ENCODE measurements at regions not wholly inside any gene's neighbourhood (a gene's known extent, or its start where the extent isn't known, plus 50 kb on each side); places are given as distances from the start of the nearest gene placed in this dataset.
A peak's percentile ranks its signal among the peaks of the same experiment; 100 is the strongest.

GRCh38 chr10:3850999-3851937, 66.3 kb upstream of the KLF6 start:
- 40% methylated on average over 9 of the region's 9 CpGs for WGBS (ENCODE audit: insufficient coverage, low coverage, missing lambda C conversion rate)
- TF ChIP-seq ZNF395 (CRISPR knock-in tag; IDR thresholded peaks at IDR 0.05) (0 out of 2 replicates have a peak, but pooled peaks have one; percentile 1), MTA3 (IDR thresholded peaks at IDR 0.05; ENCODE audit: borderline replicate concordance) (0 out of 2 replicates have a peak, but pooled peaks have one; percentile 25), RAD21 (CRISPR knock-in tag; conservative IDR thresholded peaks at IDR 0.05 in 1 of 2, IDR thresholded peaks at IDR 0.05 in 1 of 2) (peak in 1 of 2 experiments; percentile 8; a peak in 1 of 4 replicates), NRF1 (conservative IDR thresholded peaks at IDR 0.05 in 1 of 2, IDR thresholded peaks at IDR 0.05 in 1 of 2) (no peak), EHMT2 (IDR thresholded peaks at IDR 0.05) (no peak), ZNF449 (CRISPR knock-in tag; IDR thresholded peaks at IDR 0.05) (peak; percentile 31; the same call in 1 of the 2 replicates), ZNF175 (CRISPR knock-in tag; IDR thresholded peaks at IDR 0.05; ENCODE audit: low read depth) (peak; percentile 65), AFF1 (IDR thresholded peaks at IDR 0.05; ENCODE audit: low read depth in 1 of 2, partially characterized antibody in 2 of 2) (peak in 1 of 2 experiments; percentile 24), TARDBP (IDR thresholded peaks at IDR 0.05) (no peak), ARID1B (IDR thresholded peaks at IDR 0.05) (0 out of 2 replicates have a peak, but pooled peaks have one; percentile 13)

More at GRCh38 chr10:3850999-3851937, 66.3 kb upstream of the KLF6 start:
- ChIA-PET CTCF (ENCODE audit: low intra/inter-chr PET ratio) (no interaction called here), POLR2A (interaction anchor here (0.6 to 2.7 kb wide), 9 partner anchors 9 to 92 kb away, joined by 3 to 19 read pairs (median 3); partner anchors contain the start of gene KLF6)
- peak overlapping the region in 1 of 2 experiments; percentile 55; a peak in 2 of 4 replicates for H3K9ac ChIP-seq (ENCODE audit: insufficient read depth in 1 of 2, low read depth in 2 of 2, low read length in 2 of 2)
- DNase-seq (ENCODE audit: extremely low read depth in 1 of 4, low spot score in 3 of 4), result no peak
- H4K20me1 ChIP-seq (replicated peaks; ENCODE audit: control insufficient read depth, insufficient read depth, low read length), result no peaks in the 10 kb centered on the region
- no peaks in the 10 kb centered on the region for H3K27me3 ChIP-seq (ENCODE audit: control insufficient read depth in 2 of 2, insufficient read depth in 2 of 2, low read length in 2 of 2)
- no peak overlapping the region for H3K4me3 ChIP-seq
- H3K4me2 ChIP-seq (ENCODE audit: insufficient read depth, low read length), result no peak overlapping the region
- in situ Hi-C loops (cut with MboI), result no loop called here
- FAIRE-seq, result peak; percentile 68
- no peaks in the 10 kb centered on the region; the same call in 2 of the 3 replicates for H3K36me3 ChIP-seq (ENCODE audit: control insufficient read depth, insufficient read depth, low read length)
- peaks cover 11 to 30% of the 10 kb centered on the region in 2 experiments for H3K4me1 ChIP-seq (replicated peaks in 1 of 2; ENCODE audit: control insufficient read depth in 2 of 2, insufficient read depth in 2 of 2, low read length in 2 of 2)
- intact Hi-C loops (cut with micrococcal nuclease), result no loop called here
- peak overlapping the region; percentile 89 for H2AFZ ChIP-seq (ENCODE audit: low read depth, low read length)
- H3K9me3 ChIP-seq (replicated peaks; ENCODE audit: control insufficient read depth, insufficient read depth, low read depth, low read length), result no peaks in the 10 kb centered on the region
- no TSS peak for BruUV-seq (replicated peaks)
- peak; percentile 42 for ATAC-seq
- H3K27ac ChIP-seq (ENCODE audit: extremely low read depth, low read depth, low read length), result peak overlapping the region; percentile 81
- no peaks in the 10 kb centered on the region for H3K9me1 ChIP-seq (ENCODE audit: control insufficient read depth, insufficient read depth, low read length)
- no peaks in the 10 kb centered on the region for H3K79me2 ChIP-seq (ENCODE audit: control insufficient read depth, insufficient read depth, low read length)

Measured in K562 (cell line).